Memory B cell (primary cell): ENCODE measurements at regions not wholly inside any gene's neighbourhood (a gene's known extent, or its start where the extent isn't known, plus 50 kb on each side); places are given as distances from the start of the nearest gene placed in this dataset.

Source experiments
- ATAC-seq: fragments of 150-1000 bp; cut with Tn5 transposase; 2 replicates; pipeline ENCODE4 v1.10.0; 2021; ENCODE audit warnings: low read depth, mild to moderate bottlenecking, moderate library complexity
- DNase-seq, 2 donors: peaks; one replicate each; pipeline ENCODE4 v3.0.0; 2022; ENCODE audit warnings: low spot score in 2 of 2
- H3K27ac Mint-ChIP-seq: one replicate; pipeline ENCODE4 v1.8.0; 2022; ENCODE audit warnings: mild to moderate bottlenecking, moderate library complexity, mixed read lengths
- H3K27me3 Mint-ChIP-seq: one replicate; pipeline ENCODE4 v1.8.0; 2022; ENCODE audit warnings: mixed read lengths
- H3K36me3 Mint-ChIP-seq: one replicate; pipeline ENCODE4 v1.8.0; 2022; ENCODE audit warnings: mild to moderate bottlenecking, mixed read lengths
- H3K4me1 Mint-ChIP-seq: one replicate; pipeline ENCODE4 v1.8.0; 2022; ENCODE audit warnings: mixed read lengths
- H3K4me3 Mint-ChIP-seq: one replicate; pipeline ENCODE4 v1.8.0; 2022; ENCODE audit warnings: mild to moderate bottlenecking, moderate library complexity, mixed read lengths
- H3K9me3 Mint-ChIP-seq: one replicate; pipeline ENCODE4 v1.8.0; 2022; ENCODE audit warnings: mixed read lengths

DNA sequence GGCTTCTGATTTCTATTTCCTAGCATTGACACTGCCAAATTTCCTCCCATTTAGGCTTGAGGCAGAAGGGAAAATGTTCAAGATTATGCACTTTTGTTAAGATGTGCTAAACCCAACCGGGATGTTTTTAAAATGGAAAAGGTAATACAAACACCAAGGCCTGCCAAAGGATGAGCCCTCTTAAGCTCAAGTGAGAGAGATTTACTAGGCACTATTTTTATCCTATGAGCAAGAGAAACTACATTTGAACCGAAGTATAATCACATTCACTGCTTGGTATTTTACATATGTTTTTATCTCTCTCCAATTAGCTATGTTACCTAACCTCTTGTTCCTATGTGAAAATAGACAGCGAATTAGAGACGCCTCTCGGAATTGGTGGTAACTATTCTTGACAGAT is 295.8 kb downstream of the GABRB3 start:
- no peaks in the 10 kb centered on the region for H3K4me1 Mint-ChIP-seq
- no peak overlapping the region for H3K27ac Mint-ChIP-seq
- DNase-seq, result no peak
- H3K36me3 Mint-ChIP-seq, result no peaks in the 10 kb centered on the region
- no peak for ATAC-seq
- H3K27me3 Mint-ChIP-seq, result no peaks in the 10 kb centered on the region
- peaks cover 16% of the 10 kb centered on the region for H3K9me3 Mint-ChIP-seq
- no peak overlapping the region for H3K4me3 Mint-ChIP-seq

DNA sequence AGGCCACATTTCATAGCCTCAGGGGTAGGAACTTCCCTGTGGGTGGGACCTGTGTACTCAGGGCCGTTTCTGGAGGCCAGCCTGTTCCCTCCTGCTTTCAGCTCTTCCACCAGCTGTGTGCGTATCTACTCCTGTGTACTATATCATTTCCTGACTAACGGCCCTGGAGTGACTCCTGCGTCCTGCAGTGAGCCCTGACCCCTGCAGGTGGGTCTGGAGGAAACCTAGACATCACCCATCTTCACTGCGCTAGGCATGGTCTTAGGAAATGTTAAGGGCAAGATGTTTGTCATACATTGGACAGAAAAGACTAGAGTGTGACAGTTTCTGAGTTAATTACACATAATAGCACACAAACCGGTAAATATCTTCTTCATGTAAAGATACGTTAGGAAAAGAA is 297.3 kb downstream of the GABRB3 start:
- Mint-ChIP-seq H3K4me1 (no peaks in the 10 kb centered on the region), H3K27ac (no peak overlapping the region), H3K36me3 (no peaks in the 10 kb centered on the region), H3K27me3 (no peaks in the 10 kb centered on the region), H3K9me3 (peaks cover 15% of the 10 kb centered on the region), H3K4me3 (no peak overlapping the region)
- ATAC-seq (no peak), DNase-seq (no peak)

DNA sequence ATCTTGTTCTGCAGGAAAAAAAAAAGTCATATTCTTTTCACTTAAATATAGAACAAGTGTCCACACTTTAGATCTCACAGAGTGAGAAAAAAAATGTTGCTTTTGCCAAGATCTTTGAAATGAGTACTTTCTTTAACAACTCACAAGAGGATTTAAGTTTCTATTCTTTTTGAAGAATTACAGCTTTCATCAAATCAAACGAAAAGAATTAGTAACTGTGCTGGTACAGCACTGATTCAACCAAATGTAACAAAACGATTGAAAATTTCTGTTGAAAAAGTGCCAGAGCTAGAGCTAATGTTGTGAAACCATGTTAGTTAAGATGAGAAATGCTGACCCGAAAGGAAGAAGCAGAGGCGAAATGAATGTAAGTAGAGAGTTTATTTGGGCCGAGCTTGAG is 300.2 kb downstream of the GABRB3 start:
- no peak for DNase-seq
- H3K4me3 Mint-ChIP-seq, result no peak overlapping the region
- peaks cover 23% of the 10 kb centered on the region for H3K9me3 Mint-ChIP-seq
- no peak overlapping the region for H3K27ac Mint-ChIP-seq
- no peaks in the 10 kb centered on the region for H3K4me1 Mint-ChIP-seq
- ATAC-seq, result no peak
- no peaks in the 10 kb centered on the region for H3K27me3 Mint-ChIP-seq
- H3K36me3 Mint-ChIP-seq, result no peaks in the 10 kb centered on the region

DNA sequence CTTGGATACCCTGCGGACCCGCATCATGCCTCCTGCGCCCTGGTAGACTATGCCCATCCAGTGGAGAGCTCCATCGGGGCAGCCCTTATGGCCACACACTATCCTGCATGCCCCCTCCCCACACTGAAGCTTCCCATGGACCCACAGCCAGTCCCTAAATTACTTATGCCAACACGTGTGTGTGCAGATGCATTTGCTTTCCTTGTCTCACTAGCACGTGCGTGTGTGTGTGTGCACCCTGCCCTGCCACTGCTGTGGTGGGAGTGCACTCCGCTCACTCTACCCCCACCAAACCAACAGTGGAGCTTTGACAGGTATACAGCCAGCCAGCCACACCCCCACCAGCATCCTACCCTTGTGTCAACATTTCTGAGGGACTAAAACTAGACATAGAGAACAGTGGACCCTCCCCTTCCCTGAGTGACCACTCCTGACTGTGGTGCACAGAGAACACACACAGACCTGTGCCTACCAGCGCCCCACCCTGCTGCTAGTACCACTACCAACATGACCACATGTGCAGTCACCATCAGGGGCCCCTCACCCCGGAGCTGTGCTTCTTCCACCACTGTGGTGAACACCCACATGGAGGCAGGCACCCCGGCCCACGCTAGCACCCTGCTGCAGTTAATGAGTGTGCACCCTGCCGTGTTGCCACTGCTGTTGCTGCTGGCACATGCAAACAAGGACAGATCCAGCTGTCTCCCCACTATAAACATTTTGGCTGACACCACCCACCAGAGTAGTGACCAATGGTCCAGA is 310.8 kb downstream of the GABRB3 start:
- Mint-ChIP-seq H3K4me3 (no peak overlapping the region), H3K36me3 (no peaks in the 10 kb centered on the region), H3K27me3 (no peaks in the 10 kb centered on the region), H3K9me3 (peaks cover 12% of the 10 kb centered on the region), H3K4me1 (no peaks in the 10 kb centered on the region), H3K27ac (no peak overlapping the region)
- no peak for ATAC-seq
- DNase-seq, result no peak

DNA sequence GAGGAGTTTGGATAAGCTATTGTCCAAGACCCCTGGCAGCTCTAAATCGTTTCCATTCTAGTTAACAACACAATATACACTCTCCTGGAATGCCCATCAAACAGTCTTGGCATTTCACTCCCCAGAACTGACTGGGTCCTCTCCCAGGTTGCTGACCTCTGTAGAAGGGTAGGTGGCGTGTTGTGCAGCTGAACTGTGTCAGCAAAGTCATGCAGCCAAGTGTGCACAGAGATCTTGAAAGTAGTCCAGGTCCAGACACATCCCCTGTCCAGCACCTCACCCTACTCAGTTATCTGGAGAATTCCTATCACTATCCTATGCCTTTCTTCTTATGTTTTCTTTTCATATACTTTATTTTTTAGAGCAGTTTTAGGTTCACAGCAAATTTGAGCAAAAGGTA is 312.7 kb downstream of the GABRB3 start:
- H3K4me3 Mint-ChIP-seq, result no peak overlapping the region
- H3K27ac Mint-ChIP-seq, result no peak overlapping the region
- ATAC-seq (no peak), DNase-seq (no peak)
- no peaks in the 10 kb centered on the region for H3K27me3 Mint-ChIP-seq
- H3K4me1 Mint-ChIP-seq, result no peaks in the 10 kb centered on the region
- H3K36me3 Mint-ChIP-seq, result no peaks in the 10 kb centered on the region
- H3K9me3 Mint-ChIP-seq, result peaks cover 12% of the 10 kb centered on the region

DNA sequence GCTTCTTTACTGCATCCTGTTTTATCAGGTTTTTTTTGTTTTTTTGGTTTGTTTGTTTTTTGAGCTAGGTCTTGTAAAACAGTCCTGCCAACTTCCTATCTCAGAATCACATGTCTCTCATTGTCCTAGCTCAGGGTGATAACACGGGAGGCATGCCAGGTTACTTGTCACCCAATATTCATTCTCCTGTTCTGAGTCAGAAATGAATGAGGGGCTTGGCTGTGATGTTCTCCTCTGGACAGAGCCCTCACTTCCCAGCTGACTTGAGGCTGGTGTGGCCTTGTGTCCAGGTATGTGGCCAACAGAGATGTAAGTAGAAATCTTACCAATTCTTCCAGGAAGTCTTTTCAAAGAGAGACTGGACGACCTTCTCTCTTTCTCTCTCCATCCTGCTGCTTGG is 317.0 kb downstream of the GABRB3 start:
- DNase-seq, result no peak
- Mint-ChIP-seq H3K36me3 (no peaks in the 10 kb centered on the region), H3K27ac (no peak overlapping the region), H3K4me3 (no peak overlapping the region), H3K9me3 (peaks cover 13% of the 10 kb centered on the region), H3K4me1 (no peaks in the 10 kb centered on the region), H3K27me3 (no peaks in the 10 kb centered on the region)
- ATAC-seq, result no peak

DNA sequence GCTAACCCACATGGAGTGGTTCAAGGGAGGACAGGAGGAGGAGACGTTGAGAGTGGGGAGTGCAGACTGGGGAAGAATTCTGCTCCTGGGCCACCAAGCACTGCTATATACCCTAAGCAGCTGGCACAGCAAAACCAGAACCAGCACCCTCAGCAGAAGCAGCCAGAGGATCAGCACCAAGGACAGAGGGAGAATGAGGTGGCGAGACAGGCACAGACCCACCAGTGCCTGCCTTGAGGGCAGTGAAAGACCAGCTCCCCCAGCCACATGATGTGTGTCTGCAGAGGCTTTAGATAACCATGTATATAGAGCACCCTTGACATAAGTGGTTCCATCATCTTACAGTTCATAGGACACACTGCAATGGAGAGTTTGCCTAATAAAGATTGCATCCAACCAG is 319.0 kb downstream of the GABRB3 start:
- Mint-ChIP-seq H3K9me3 (peaks cover 13% of the 10 kb centered on the region), H3K4me3 (no peak overlapping the region), H3K36me3 (no peaks in the 10 kb centered on the region), H3K4me1 (no peaks in the 10 kb centered on the region), H3K27me3 (no peaks in the 10 kb centered on the region), H3K27ac (no peak overlapping the region)
- no peak for ATAC-seq
- DNase-seq, result no peak

DNA sequence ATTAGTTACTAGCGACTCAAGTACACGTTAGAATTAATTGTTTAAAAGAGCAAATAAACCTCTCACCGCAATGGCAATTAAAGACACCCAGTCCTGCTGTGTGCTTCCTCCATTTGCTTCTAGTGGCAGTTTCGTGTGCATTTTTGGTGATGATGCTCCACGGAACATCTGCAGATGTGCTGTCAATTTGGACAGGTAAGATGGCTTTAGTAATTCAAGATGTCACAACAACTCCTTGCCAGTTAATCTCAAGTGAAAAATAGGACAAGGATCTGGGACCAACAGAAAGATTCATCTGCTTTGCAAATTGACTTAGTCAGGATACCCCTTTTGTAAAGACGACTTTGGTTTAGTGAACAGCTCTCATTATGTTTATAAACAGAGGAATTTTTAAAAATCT is 320.9 kb downstream of the GABRB3 start:
- Mint-ChIP-seq H3K27me3 (no peaks in the 10 kb centered on the region), H3K9me3 (peaks cover 8% of the 10 kb centered on the region), H3K27ac (no peak overlapping the region), H3K4me1 (no peaks in the 10 kb centered on the region), H3K36me3 (no peaks in the 10 kb centered on the region), H3K4me3 (no peak overlapping the region)
- DNase-seq (no peak), ATAC-seq (no peak)

DNA sequence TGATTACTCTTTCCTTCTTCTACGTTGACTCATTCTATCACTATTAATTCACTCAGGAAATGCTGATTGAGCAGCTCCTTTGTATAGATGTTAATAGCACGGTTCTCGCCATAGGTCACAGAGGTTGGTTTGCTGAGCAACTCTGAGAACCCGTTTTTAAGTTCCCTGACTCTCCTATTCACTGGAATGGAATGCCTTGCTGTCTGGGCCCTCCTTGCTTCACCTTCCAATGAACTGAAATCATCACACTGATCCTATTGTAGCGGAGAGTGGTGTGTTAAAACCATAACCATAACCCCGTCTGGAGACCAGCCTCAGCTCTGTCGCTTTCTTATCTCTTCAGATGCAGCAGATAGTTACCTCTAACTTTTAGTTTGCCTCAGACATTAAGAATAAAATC is 323.6 kb downstream of the GABRB3 start:
- Mint-ChIP-seq H3K4me3 (no peak overlapping the region), H3K36me3 (no peaks in the 10 kb centered on the region), H3K27me3 (no peaks in the 10 kb centered on the region), H3K4me1 (no peaks in the 10 kb centered on the region), H3K9me3 (peaks cover 8% of the 10 kb centered on the region), H3K27ac (no peak overlapping the region)
- no peak for DNase-seq
- ATAC-seq, result no peak

DNA sequence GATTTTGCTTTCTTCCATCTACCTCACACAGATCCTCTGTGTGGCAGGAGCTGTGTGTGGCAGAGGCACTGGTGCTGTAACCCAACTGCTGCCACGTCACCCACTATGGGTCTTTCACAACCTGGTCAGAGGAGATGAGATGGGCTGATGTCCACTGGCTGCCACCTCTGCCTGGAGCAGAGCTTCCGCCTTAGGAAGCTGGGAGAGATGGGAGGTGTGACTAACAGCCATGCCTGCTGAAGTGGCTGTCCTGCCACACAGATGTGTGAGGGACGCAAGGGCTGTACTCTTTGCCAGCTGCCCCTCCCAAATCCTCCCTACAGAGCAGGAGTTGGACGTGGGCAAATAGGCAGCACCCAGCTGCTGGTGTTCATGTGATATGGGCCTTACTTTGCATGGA is 329.5 kb downstream of the GABRB3 start:
- no peak for ATAC-seq
- no peaks in the 10 kb centered on the region for H3K4me1 Mint-ChIP-seq
- H3K36me3 Mint-ChIP-seq, result no peaks in the 10 kb centered on the region
- DNase-seq, result no peak
- H3K27ac Mint-ChIP-seq, result no peak overlapping the region
- H3K27me3 Mint-ChIP-seq, result no peaks in the 10 kb centered on the region
- no peak overlapping the region for H3K4me3 Mint-ChIP-seq
- peaks cover 2% of the 10 kb centered on the region for H3K9me3 Mint-ChIP-seq

DNA sequence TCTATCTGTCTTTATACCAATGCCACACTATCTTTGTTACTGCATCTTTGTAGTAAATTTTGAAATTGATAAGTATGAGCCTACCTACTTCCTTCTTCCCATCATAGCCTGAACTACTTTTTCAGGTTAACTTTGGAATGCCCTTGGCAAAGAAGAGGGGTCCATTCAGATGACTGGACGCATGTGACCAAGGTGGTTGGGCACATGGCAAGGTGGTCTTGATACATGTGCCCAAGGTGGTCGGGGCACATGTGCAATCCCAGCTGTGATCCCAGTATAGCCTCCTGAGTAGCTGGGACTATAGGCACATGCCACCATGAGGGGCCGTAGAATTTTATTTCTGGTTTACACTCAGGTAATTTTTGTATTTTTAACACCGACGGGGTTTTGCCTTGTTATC is 330.2 kb downstream of the GABRB3 start:
- DNase-seq, result no peak
- Mint-ChIP-seq H3K36me3 (no peaks in the 10 kb centered on the region), H3K4me3 (no peak overlapping the region), H3K4me1 (no peaks in the 10 kb centered on the region), H3K27me3 (no peaks in the 10 kb centered on the region), H3K9me3 (peaks cover 2% of the 10 kb centered on the region), H3K27ac (no peak overlapping the region)
- no peak for ATAC-seq

DNA sequence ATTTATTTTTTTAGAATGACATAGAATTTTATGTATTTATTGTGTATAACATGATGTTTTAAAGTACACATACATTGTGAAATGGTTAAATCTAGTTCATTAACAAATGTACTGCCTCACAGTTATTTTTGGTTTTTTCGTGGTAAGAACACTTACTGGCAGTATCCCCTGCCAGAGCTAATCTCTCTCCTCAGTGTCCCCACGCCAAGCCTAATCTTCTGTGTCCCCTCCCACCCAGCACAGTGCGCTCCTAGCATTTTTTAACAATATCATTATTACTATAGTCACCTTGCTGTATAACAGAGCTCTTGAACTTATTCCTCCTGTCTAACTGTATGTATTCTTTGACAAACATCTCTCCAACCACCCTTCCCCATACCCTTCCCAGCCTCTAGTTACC is 333.2 kb downstream of the GABRB3 start:
- no peak for DNase-seq
- Mint-ChIP-seq H3K9me3 (peaks cover 3% of the 10 kb centered on the region), H3K4me1 (no peaks in the 10 kb centered on the region), H3K27me3 (no peaks in the 10 kb centered on the region), H3K4me3 (no peak overlapping the region), H3K27ac (no peak overlapping the region), H3K36me3 (no peaks in the 10 kb centered on the region)
- no peak for ATAC-seq

DNA sequence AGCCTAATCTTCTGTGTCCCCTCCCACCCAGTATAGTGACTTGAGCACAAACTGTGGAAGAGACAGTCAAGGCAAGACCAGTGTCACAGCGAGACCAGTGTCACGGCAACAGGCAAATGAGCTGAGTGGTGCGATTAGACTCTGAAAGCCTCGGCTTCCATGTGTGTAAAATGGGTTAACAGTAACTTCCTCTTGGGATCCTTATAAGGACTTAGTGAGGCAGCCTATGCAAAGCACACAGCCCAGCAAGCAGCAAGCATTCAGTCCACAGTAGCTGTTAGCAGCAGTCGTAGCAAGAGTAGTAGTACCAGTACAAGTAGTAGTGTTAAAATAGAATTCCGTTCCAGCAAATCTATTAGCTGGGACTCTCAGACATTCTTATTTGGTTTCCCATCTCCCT is 334.1 kb downstream of the GABRB3 start:
- DNase-seq (no peak), ATAC-seq (no peak)
- H3K4me3 Mint-ChIP-seq, result no peak overlapping the region
- H3K36me3 Mint-ChIP-seq, result no peaks in the 10 kb centered on the region
- no peak overlapping the region for H3K27ac Mint-ChIP-seq
- H3K4me1 Mint-ChIP-seq, result no peaks in the 10 kb centered on the region
- peaks cover 3% of the 10 kb centered on the region for H3K9me3 Mint-ChIP-seq
- no peaks in the 10 kb centered on the region for H3K27me3 Mint-ChIP-seq

DNA sequence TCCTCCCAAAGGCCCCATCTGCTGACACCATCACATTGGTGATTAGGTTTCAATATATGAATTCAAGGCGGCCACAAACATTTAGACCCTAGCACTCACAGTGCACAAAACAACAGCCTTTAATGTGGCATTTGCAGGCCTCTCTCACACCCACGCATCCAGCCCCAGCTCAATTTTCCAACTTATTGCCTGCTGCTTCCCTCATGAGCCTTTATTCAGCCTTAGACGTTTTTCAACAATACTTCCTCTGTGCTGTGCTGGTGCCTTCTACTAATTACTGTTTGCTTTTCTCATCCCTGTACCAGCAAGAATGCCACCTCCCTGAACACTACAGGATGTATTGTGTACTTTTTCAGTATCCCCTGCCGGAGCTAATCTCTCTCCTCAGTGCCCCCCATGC is 334.6 kb downstream of the GABRB3 start:
- no peak for DNase-seq
- Mint-ChIP-seq H3K27me3 (no peaks in the 10 kb centered on the region), H3K4me3 (no peak overlapping the region), H3K27ac (no peak overlapping the region), H3K36me3 (no peaks in the 10 kb centered on the region), H3K9me3 (peaks cover 3% of the 10 kb centered on the region), H3K4me1 (no peaks in the 10 kb centered on the region)
- ATAC-seq, result no peak

DNA sequence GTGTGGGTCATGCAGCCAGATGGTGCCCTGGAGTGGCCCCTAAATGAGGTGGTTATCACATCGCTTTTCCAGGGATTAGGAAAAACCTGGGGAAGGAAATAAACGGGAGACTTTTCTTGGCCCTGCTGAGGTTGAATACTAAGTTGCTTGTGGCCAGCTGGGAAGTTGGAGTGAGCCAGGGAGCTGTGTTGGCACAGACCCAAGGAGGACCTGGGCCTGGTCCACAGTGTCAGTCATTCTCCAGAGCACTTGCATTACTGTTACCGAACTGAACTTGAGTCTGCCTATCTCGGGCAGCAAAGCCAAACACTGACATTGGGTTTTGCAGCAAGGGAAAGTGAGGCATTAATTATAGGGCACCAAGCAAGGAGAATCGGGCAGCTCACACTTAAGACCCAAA is 339.0 kb downstream of the GABRB3 start:
- Mint-ChIP-seq H3K4me3 (no peak overlapping the region), H3K27ac (no peak overlapping the region), H3K9me3 (peaks cover 3% of the 10 kb centered on the region), H3K4me1 (no peaks in the 10 kb centered on the region), H3K27me3 (no peaks in the 10 kb centered on the region), H3K36me3 (no peaks in the 10 kb centered on the region)
- ATAC-seq, result no peak
- DNase-seq, result no peak
